ENCODE measurements at regions not wholly inside any gene's neighbourhood (a gene's known extent, or its start where the extent isn't known, plus 50 kb on each side); places are given as distances from the start of the nearest gene placed in this dataset.
"Not testable (repeated sequence)": the region's sequence is repeated elsewhere in the genome, so short reads cannot be mapped to it uniquely, and the experiment has no call there.

DNA sequence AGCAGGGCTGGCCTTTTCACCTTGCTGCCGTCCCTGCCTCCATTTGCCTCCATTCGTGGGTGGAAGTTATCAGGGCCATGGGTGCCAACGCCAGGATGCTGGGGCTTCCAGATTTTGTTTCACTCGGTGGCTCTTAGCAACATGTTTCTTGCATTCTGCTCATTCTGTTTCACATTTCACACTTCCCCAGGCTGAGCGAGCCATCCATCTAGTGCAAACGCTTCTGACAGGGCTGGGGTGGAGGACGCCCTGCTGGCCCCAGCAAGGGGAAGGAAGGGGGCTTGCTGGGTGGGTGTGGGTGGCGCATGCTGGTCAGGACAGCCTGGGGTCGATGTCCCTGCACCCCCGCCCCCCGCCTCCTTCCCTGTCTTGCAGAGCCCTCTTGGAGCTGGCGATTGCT is 165.2 kb downstream of the URI1 start:
- TF ChIP-seq, protein P1, sequence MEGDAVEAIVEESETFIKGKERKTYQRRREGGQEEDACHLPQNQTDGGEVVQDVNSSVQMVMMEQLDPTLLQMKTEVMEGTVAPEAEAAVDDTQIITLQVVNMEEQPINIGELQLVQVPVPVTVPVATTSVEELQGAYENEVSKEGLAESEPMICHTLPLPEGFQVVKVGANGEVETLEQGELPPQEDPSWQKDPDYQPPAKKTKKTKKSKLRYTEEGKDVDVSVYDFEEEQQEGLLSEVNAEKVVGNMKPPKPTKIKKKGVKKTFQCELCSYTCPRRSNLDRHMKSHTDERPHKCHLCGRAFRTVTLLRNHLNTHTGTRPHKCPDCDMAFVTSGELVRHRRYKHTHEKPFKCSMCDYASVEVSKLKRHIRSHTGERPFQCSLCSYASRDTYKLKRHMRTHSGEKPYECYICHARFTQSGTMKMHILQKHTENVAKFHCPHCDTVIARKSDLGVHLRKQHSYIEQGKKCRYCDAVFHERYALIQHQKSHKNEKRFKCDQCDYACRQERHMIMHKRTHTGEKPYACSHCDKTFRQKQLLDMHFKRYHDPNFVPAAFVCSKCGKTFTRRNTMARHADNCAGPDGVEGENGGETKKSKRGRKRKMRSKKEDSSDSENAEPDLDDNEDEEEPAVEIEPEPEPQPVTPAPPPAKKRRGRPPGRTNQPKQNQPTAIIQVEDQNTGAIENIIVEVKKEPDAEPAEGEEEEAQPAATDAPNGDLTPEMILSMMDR (IDR thresholded peaks at IDR 0.05; ENCODE audit: insufficient read depth, low read length, severe bottlenecking), result no peak
- DNase-seq (ENCODE audit: low read depth), result no peak
- no peak overlapping the region for H3K4me3 ChIP-seq (ENCODE audit: low read depth, low read length)
- no peaks in the 10 kb centered on the region for H3K27me3 ChIP-seq (ENCODE audit: control insufficient read depth, insufficient read depth, low read length)
- no peak for FAIRE-seq
- H3K36me3 ChIP-seq (ENCODE audit: control insufficient read depth, insufficient read depth, low read length), result no peaks in the 10 kb centered on the region

DNA sequence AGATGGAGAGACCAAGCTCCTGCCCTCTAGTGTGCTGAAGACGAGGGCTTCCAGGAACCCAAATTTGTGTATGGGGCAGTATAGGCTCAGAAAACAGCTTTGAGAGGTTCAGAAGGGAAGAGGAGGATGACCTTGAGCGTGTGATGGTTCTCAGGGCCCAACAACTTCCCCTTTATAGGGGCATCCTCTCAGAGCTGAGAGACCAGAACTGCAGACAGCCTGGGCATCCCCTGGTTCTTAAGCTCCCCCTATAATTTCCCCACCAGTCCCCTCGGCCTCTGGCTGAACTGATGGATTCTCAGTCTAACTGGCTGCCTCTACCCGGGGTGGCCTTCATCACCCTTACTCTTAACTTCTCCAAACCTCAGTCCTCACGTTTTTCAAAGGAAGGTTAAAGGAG is 167.5 kb downstream of the URI1 start:
- FAIRE-seq (peak; percentile 90), DNase-seq (ENCODE audit: low read depth) (no peak)
- H3K4me3 ChIP-seq (ENCODE audit: low read depth, low read length), result no peak overlapping the region
- no peaks in the 10 kb centered on the region for H3K36me3 ChIP-seq (ENCODE audit: control insufficient read depth, insufficient read depth, low read length)
- TF ChIP-seq, protein P1 (IDR thresholded peaks at IDR 0.05; ENCODE audit: insufficient read depth, low read length, severe bottlenecking), result no peak
- H3K27me3 ChIP-seq (ENCODE audit: control insufficient read depth, insufficient read depth, low read length), result no peaks in the 10 kb centered on the region

DNA sequence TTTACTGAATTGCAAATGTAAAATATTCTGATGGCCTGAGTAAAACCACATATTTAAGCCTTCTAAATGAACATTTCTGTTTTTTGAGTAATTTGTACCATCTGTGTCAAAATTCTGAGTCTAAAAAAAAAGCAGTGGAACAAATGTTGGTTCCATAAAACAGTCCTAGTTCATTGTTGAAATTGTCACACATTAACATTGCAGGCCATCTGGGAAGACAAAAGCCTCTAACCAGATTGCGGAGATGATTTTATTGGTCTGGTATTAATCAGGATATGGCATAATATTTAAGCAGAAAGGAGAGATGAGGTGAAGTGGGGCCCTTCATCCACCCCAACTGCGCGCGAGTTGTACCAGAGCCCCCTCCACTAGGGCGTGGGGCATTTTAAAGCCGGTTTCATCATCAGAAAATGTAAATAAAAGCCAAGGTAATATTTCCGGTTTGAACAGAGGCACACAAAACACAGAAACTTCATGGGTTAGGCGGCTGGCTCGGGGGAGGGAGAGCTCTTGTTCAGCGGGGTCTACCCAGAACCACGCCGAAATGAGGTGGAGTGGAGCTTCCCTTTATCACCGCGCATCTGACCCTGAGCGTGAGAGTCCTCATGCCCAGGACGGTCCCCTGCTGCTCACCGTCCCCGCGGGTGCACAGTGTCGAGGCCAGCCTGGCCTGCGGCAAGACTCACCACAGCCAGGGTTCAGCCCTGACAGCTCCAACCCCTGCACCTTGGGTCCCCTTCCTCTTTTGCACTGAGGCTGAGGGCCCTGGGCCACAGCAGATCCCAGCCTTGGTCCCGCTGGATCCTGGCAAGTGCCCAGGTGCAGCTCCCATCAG is 169.2 kb downstream of the URI1 start:
- DNase-seq (ENCODE audit: low read depth) (no peak), FAIRE-seq (no peak)
- TF ChIP-seq, protein P1 (IDR thresholded peaks at IDR 0.05; ENCODE audit: insufficient read depth, low read length, severe bottlenecking), result no peak
- no peaks in the 10 kb centered on the region for H3K27me3 ChIP-seq (ENCODE audit: control insufficient read depth, insufficient read depth, low read length)
- no peak overlapping the region for H3K4me3 ChIP-seq (ENCODE audit: low read depth, low read length)
- no peaks in the 10 kb centered on the region for H3K36me3 ChIP-seq (ENCODE audit: control insufficient read depth, insufficient read depth, low read length)

DNA sequence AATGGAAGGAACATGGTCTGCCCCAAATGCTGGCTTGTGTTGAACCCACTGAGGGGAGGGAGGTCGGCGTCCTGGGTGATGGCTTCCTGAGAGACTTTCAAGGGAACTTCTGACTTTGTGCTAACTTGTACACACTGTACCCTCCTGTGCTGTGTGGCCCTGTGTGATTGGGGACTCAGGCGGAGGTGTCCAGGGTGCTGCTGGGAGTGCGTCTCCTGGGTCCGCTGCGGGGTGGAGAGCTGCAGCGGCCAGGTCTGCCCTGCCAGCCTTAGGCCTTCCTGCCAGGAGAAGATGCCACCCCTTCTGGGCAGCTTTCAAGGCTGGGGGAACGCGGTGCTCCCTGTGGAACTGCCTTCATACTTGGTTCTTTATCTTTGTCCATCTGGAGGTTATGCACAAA is 170.1 kb downstream of the URI1 start:
- FAIRE-seq (no peak), DNase-seq (ENCODE audit: low read depth) (no peak)
- Histone ChIP-seq H3K4me3 (ENCODE audit: low read depth, low read length) (no peak overlapping the region), H3K36me3 (ENCODE audit: control insufficient read depth, insufficient read depth, low read length) (no peaks in the 10 kb centered on the region), H3K27me3 (ENCODE audit: control insufficient read depth, insufficient read depth, low read length) (no peaks in the 10 kb centered on the region)
- TF ChIP-seq, protein P1 (IDR thresholded peaks at IDR 0.05; ENCODE audit: insufficient read depth, low read length, severe bottlenecking), result no peak

DNA sequence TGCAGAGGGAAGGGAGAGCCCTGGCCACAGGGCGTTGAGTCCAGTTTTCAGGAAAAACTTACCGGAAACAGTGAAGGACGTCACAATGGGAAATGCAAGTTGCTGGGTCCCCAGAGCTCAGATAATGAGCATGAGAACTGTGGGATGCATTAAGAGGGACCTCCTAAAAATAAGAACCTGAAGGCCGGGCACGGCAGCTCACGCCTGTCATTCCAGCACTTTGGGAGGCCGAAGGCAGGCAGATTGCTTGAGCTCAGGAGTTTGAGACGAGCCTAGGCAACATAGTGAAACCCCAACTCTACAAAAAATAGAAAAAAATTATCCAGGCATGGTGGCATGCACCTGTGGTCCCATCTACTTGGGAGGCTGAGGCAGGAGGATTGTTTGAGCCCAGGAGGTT is 170.6 kb downstream of the URI1 start:
- no peak for FAIRE-seq
- no peak for DNase-seq (ENCODE audit: low read depth)
- no peak overlapping the region for H3K4me3 ChIP-seq (ENCODE audit: low read depth, low read length)
- no peaks in the 10 kb centered on the region for H3K36me3 ChIP-seq (ENCODE audit: control insufficient read depth, insufficient read depth, low read length)
- TF ChIP-seq, protein P1 (IDR thresholded peaks at IDR 0.05; ENCODE audit: insufficient read depth, low read length, severe bottlenecking), result no peak
- no peaks in the 10 kb centered on the region for H3K27me3 ChIP-seq (ENCODE audit: control insufficient read depth, insufficient read depth, low read length)

DNA sequence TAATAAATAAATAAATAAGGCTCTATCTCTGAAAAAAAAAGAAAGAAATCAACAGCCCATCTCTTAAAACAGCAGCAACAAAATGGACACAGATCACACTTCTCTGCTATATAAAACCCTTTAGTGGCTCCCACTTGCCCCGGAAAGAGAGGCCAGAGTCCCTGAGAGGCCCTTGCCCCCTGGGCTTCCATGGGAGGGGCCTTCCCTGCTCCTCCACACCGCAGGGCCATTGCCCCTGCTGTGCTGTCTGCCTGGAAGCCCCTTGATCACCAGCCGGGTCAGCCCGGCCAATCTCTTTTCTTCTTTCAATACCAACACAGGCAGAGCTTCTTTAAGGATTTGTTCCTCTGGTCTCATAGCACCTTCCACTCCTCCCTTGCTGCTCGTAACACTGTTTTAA is 171.1 kb downstream of the URI1 start:
- FAIRE-seq, result no peak
- Histone ChIP-seq H3K4me3 (ENCODE audit: low read depth, low read length) (no peak overlapping the region), H3K36me3 (ENCODE audit: control insufficient read depth, insufficient read depth, low read length) (no peaks in the 10 kb centered on the region), H3K27me3 (ENCODE audit: control insufficient read depth, insufficient read depth, low read length) (no peaks in the 10 kb centered on the region)
- no peak for DNase-seq (ENCODE audit: low read depth)
- TF ChIP-seq, protein P1 (IDR thresholded peaks at IDR 0.05; ENCODE audit: insufficient read depth, low read length, severe bottlenecking), result no peak

DNA sequence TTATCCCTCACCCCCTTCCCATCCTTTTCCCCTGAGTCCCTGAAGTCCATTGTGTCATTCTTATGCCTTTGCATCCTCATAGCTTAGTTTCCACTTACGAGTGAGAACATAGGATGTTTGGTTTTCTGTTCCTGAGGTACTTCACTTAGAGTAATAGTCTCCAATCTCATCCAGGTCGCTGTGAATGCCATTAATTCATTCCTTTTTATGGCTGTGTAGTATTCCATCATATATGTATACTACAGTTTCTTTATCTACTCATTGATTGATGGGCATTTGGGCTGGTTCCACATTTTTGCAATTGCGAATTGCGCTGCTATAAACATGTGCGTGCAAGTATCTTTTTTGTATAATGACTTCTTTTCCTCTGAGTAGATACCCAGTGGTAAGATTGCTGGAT is 172.1 kb downstream of the URI1 start:
- not testable (repeated sequence) for DNase-seq (ENCODE audit: low read depth); H3K4me3 ChIP-seq (ENCODE audit: low read depth, low read length); H3K36me3 ChIP-seq (ENCODE audit: control insufficient read depth, insufficient read depth, low read length); FAIRE-seq; H3K27me3 ChIP-seq (ENCODE audit: control insufficient read depth, insufficient read depth, low read length)

Measured in bronchial epithelial cell (primary cell).